IMR-90 (cell line): ENCODE measurements at regions not wholly inside any gene's neighbourhood (a gene's known extent, or its start where the extent isn't known, plus 50 kb on each side); places are given as distances from the start of the nearest gene placed in this dataset.

ENCODE experiments used
- ATAC-seq: fragments of 200-7000 bp; cut with Tn5 transposase; 2 replicates; pipeline ENCODE4 v1.9.1; 2020; ENCODE audit warnings: low read depth, mild to moderate bottlenecking, moderate library complexity
- BruUV-seq: library from RNA; stranded (reverse); fragments of 400-500 nt; replicated peaks from 2 replicates; lab custom pipeline; 2021; lab: Mats Ljungman, UMichigan
- CTCF ChIA-PET: fragments of 300-600 bp; formaldehyde crosslinking; extraction: SDS; loops from one replicate; lab custom pipeline; 2021; ENCODE audit warnings: antibody characterized with exemption; lab: Yijun Ruan, JAX
- POLR2A ChIA-PET: fragments of 300-600 bp; sonication (Branson Sonifier 250); formaldehyde crosslinking; loops from one replicate; lab custom pipeline; 2022; ENCODE audit warnings: antibody characterized with exemption; ENCODE audit not compliant: unreplicated experiment; lab: Charles Lee
- DNase-seq: peaks from one replicate; pipeline ENCODE4 v3.0.0; 2013
- H2AFZ ChIP-seq: replicated peaks from 2 replicates; pipeline ENCODE3; 2013; ENCODE audit warnings: low read length, mild to moderate bottlenecking; ENCODE audit not compliant: poor library complexity
- H2AK5ac ChIP-seq: 2 replicates; pipeline ENCODE4 v1.6.1; 2013; ENCODE audit warnings: low read depth, low read length, inconsistent platforms
- H2AK9ac ChIP-seq: replicated peaks from 2 replicates; pipeline ENCODE3; 2013; ENCODE audit warnings: mild to moderate bottlenecking, low read depth, low read length, moderate library complexity; ENCODE audit not compliant: poor library complexity
- H2BK120ac ChIP-seq: 2 replicates; pipeline ENCODE4 v1.6.1; 2013; ENCODE audit warnings: low read depth, low read length, inconsistent platforms
- H2BK15ac ChIP-seq: 3 replicates; pipeline ENCODE4 v1.6.1; 2013; ENCODE audit warnings: low read depth, low read length, inconsistent platforms
- H2BK20ac ChIP-seq: 2 replicates; pipeline ENCODE4 v1.6.1; 2013; ENCODE audit warnings: low read depth, mild to moderate bottlenecking, inconsistent platforms, low read length, moderate library complexity
- H2BK5ac ChIP-seq: 2 replicates; pipeline ENCODE4 v1.6.1; 2013; ENCODE audit warnings: mild to moderate bottlenecking, low read depth, low read length, inconsistent platforms; ENCODE audit not compliant: poor library complexity, severe bottlenecking
- H3K14ac ChIP-seq: replicated peaks from 2 replicates; pipeline ENCODE4 v1.6.1; 2013; ENCODE audit warnings: low read depth, low read length, inconsistent platforms
- H3K18ac ChIP-seq: 2 replicates; pipeline ENCODE4 v1.6.1; 2013; ENCODE audit warnings: low read depth, low read length, control low read depth
- H3K23ac ChIP-seq: 2 replicates; pipeline ENCODE4 v1.6.1; 2013; ENCODE audit warnings: low read depth, low read length, inconsistent platforms
- H3K27ac ChIP-seq: 2 replicates; pipeline ENCODE4 v1.5.1; 2013; ENCODE audit warnings: mild to moderate bottlenecking, control low read depth, low read length; ENCODE audit not compliant: insufficient read depth
- H3K27me3 ChIP-seq: 2 replicates; pipeline ENCODE4 v1.6.1; 2013; ENCODE audit warnings: low read length; ENCODE audit not compliant: control insufficient read depth, insufficient read depth
- H3K36me3 ChIP-seq: 2 replicates; pipeline ENCODE4 v1.6.1; 2013; ENCODE audit warnings: low read length, mixed read lengths; ENCODE audit not compliant: control insufficient read depth, insufficient read depth
- H3K4ac ChIP-seq: 2 replicates; pipeline ENCODE4 v1.6.1; 2013; ENCODE audit warnings: low read depth, low read length, inconsistent platforms
- H3K4me1 ChIP-seq: 2 replicates; pipeline ENCODE4 v1.6.1; 2013; ENCODE audit warnings: low read length, mixed read lengths; ENCODE audit not compliant: control insufficient read depth, insufficient read depth
- H3K4me2 ChIP-seq: 2 replicates; pipeline ENCODE4 v1.6.1; 2013; ENCODE audit warnings: low read depth, mild to moderate bottlenecking, control low read depth, low read length, moderate library complexity
- H3K4me3 ChIP-seq: 2 replicates; pipeline ENCODE4 v1.5.1; 2013; ENCODE audit warnings: low read depth, mild to moderate bottlenecking, control low read depth, low read length, moderate library complexity; ENCODE audit not compliant: insufficient read depth
- H3K56ac ChIP-seq: 2 replicates; pipeline ENCODE4 v1.6.1; 2013; ENCODE audit warnings: low read length, inconsistent platforms; ENCODE audit not compliant: insufficient read depth; ENCODE audit errors: extremely low read depth
- H3K79me1 ChIP-seq, 2 experiments: 2 replicates each; pipeline ENCODE4 v1.6.1; 2013; ENCODE audit warnings: low read length in 2 of 2, inconsistent platforms in 1 of 2, low read depth in 1 of 2
- H3K9ac ChIP-seq: 2 replicates; pipeline ENCODE4 v1.6.1; 2013; ENCODE audit warnings: low read depth, low read length, control low read depth
- H3K9me1 ChIP-seq: 2 replicates; pipeline ENCODE4 v1.6.1; 2013; ENCODE audit warnings: low read length, inconsistent platforms; ENCODE audit not compliant: insufficient read depth
- H3K9me3 ChIP-seq: 2 replicates; pipeline ENCODE4 v1.6.1; 2013; ENCODE audit warnings: low read length; ENCODE audit not compliant: control insufficient read depth, insufficient read depth
- H4K20me1 ChIP-seq: 2 replicates; pipeline ENCODE4 v1.6.1; 2013; ENCODE audit warnings: low read length, inconsistent platforms; ENCODE audit not compliant: insufficient read depth
- H4K5ac ChIP-seq: 2 replicates; pipeline ENCODE4 v1.6.1; 2013; ENCODE audit warnings: mild to moderate bottlenecking, low read depth, low read length, control low read depth
- H4K8ac ChIP-seq, 2 experiments: 2 replicates each; pipeline ENCODE4 v1.6.1; 2013; ENCODE audit warnings: low read depth in 2 of 2, low read length in 2 of 2, control low read depth in 1 of 2, inconsistent platforms in 1 of 2
- H4K91ac ChIP-seq: 2 replicates; pipeline ENCODE4 v1.6.1; 2013; ENCODE audit warnings: low read depth, low read length, inconsistent platforms; ENCODE audit not compliant: insufficient read depth
- CEBPB ChIP-seq: IDR thresholded peaks from 2 replicates; pipeline ENCODE4 v1.6.1; 2012; ENCODE audit warnings: low read depth, low read length, improper control_type of control experiment
- MAFK ChIP-seq: IDR thresholded peaks from 2 replicates; pipeline ENCODE4 v1.6.1; 2012; ENCODE audit warnings: low read depth, low read length, improper control_type of control experiment
- NFE2L2 ChIP-seq: fragments of 150-350 bp; IDR thresholded peaks from 2 replicates; pipeline ENCODE4 v1.6.1; 2016; ENCODE audit warnings: low read depth, mild to moderate bottlenecking, low read length
- POLR2A ChIP-seq: IDR thresholded peaks from 2 replicates; pipeline ENCODE4 v1.6.1; 2012; ENCODE audit warnings: mild to moderate bottlenecking, low read depth, low read length
- RAD21 ChIP-seq: IDR thresholded peaks from 2 replicates; pipeline ENCODE4 v1.6.1; 2012; ENCODE audit warnings: low read length, improper control_type of control experiment
- RCOR1 ChIP-seq: IDR thresholded peaks from 2 replicates; pipeline ENCODE4 v1.6.1; 2012; ENCODE audit warnings: mild to moderate bottlenecking, low read length, improper control_type of control experiment; ENCODE audit not compliant: insufficient replicate concordance
- RFX5 ChIP-seq: IDR thresholded peaks from 2 replicates; pipeline ENCODE4 v1.8.0; 2012; ENCODE audit warnings: low read depth, mild to moderate bottlenecking, low read length, moderate library complexity
- WGBS, 2 experiments: methylation state at CpG; one replicate each; pipeline versions ENCODE4 v1.1.5 to v1.1.7; 2013; ENCODE audit warnings: missing lambda C conversion rate in 2 of 2; ENCODE audit not compliant: insufficient read length in 1 of 2; ENCODE audit errors: extremely low coverage in 2 of 2; 5-methylcytosine and 5-hydroxymethylcytosine counted together
- dilution Hi-C: fragments of 300-500 bp; cut with HindIII; formaldehyde crosslinking; loops from one replicate; pipeline ENCODE4 v1.14.3; 2018; ENCODE audit warnings: low sequenced_read_pairs; ENCODE audit not compliant: unreplicated experiment
- in situ Hi-C: fragments of 300-500 bp; cut with MboI; formaldehyde crosslinking; loops from 3 replicates; pipeline ENCODE4 v1.14.3; 2019; ENCODE audit warnings: low sequenced_read_pairs, inconsistent platforms, mixed read lengths
- intact Hi-C: fragments of 100-400 bp; cut with micrococcal nuclease; formaldehyde crosslinking; loops from 2 replicates; pipeline ENCODE4 v1.10.0; 2022
- TF ChIP-seq, protein P1 (sequence below): fragments of 150-350 bp; IDR thresholded peaks from 2 replicates; pipeline ENCODE4 v1.6.1; 2016; ENCODE audit warnings: low read depth, mild to moderate bottlenecking, low read length, moderate library complexity, borderline replicate concordance
- TF ChIP-seq, protein P2 (sequence below): conservative IDR thresholded peaks from 2 replicates; pipeline ENCODE4 v1.5.1; 2012; ENCODE audit warnings: mild to moderate bottlenecking, low read depth, low read length, improper control_type of control experiment

DNA sequence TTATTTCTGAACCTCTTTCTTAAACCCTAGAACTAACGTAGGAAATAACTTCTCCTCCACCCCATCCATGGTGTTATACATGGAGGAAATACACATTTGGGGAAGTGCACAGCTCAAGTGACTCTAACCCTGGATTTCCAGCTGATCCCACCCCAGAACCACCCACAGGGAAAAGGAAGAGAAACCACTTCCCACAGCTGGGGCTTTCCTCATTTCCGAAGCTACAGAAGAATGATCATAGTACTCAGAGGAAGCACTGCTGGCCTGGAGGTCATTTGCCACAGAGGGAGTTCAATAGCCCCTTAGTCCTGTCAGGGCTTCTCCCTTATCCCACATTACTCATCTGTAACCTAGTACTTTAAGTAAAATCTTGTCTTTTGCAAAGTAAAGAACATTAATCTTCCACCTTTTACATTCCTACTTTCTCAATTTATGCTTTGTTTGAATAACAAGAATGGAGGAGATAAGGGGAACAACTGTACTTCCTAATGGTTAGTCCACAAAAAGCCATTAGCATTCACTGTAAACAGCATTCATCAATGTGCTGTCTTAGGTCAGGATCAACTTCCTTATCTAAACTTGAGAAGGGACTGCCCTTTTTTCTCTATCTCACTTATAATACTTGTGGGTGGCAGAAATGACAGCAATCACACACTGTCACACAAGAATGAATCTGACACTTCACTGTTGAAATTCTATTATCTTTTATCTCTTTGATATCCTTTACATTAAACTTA lies 63.0 kb upstream of the RGS1 start:
- Histone ChIP-seq H3K4me2 (no peak overlapping the region), H3K4ac (0 out of 2 replicates have a peak overlapping the region, but pooled peaks have one; percentile 24)
- WGBS, 2 experiments = no CpG with 5 or more reads among the region's 2 CpGs

More for the DNA sequence above, 63.0 kb upstream of the RGS1 start:
- Histone ChIP-seq H3K27ac (no peak overlapping the region), H3K36me3 (no peaks in the 10 kb centered on the region), H3K14ac (no peak overlapping the region), H3K4me3 (no peak overlapping the region), H3K9me3 (no peaks in the 10 kb centered on the region), H4K5ac (no peak overlapping the region), H3K23ac (no peak overlapping the region), H3K9me1 (no peaks in the 10 kb centered on the region), H4K20me1 (no peaks in the 10 kb centered on the region), H3K79me1 (no peaks in the 10 kb centered on the region), H3K56ac (no peak overlapping the region), H2BK5ac (no peak overlapping the region), H2BK15ac (no peak overlapping the region), H4K91ac (no peak overlapping the region), H2AK9ac (no peak overlapping the region), H2AK5ac (no peak overlapping the region), H2AFZ (no peak overlapping the region), H2BK120ac (no peak overlapping the region), H4K8ac (no peak overlapping the region), H3K27me3 (no peaks in the 10 kb centered on the region), H3K9ac (no peak overlapping the region), H3K4me1 (peaks cover 1% of the 10 kb centered on the region; the same call in 1 of the 2 replicates), H3K18ac (peak overlapping the region; percentile 5; the same call in 1 of the 2 replicates), H2BK20ac (no peak overlapping the region)
- ATAC-seq (no peak), DNase-seq (no peak)
- TF ChIP-seq RCOR1 = no peak
- no peak for TF ChIP-seq MAFK
- no peak for TF ChIP-seq RAD21
- TF ChIP-seq RFX5 = no peak
- TF ChIP-seq, protein P1, sequence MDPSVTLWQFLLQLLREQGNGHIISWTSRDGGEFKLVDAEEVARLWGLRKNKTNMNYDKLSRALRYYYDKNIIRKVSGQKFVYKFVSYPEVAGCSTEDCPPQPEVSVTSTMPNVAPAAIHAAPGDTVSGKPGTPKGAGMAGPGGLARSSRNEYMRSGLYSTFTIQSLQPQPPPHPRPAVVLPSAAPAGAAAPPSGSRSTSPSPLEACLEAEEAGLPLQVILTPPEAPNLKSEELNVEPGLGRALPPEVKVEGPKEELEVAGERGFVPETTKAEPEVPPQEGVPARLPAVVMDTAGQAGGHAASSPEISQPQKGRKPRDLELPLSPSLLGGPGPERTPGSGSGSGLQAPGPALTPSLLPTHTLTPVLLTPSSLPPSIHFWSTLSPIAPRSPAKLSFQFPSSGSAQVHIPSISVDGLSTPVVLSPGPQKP = no peak
- TF ChIP-seq, protein P2, sequence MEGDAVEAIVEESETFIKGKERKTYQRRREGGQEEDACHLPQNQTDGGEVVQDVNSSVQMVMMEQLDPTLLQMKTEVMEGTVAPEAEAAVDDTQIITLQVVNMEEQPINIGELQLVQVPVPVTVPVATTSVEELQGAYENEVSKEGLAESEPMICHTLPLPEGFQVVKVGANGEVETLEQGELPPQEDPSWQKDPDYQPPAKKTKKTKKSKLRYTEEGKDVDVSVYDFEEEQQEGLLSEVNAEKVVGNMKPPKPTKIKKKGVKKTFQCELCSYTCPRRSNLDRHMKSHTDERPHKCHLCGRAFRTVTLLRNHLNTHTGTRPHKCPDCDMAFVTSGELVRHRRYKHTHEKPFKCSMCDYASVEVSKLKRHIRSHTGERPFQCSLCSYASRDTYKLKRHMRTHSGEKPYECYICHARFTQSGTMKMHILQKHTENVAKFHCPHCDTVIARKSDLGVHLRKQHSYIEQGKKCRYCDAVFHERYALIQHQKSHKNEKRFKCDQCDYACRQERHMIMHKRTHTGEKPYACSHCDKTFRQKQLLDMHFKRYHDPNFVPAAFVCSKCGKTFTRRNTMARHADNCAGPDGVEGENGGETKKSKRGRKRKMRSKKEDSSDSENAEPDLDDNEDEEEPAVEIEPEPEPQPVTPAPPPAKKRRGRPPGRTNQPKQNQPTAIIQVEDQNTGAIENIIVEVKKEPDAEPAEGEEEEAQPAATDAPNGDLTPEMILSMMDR = no peak
- no peak for TF ChIP-seq NFE2L2
- TF ChIP-seq CEBPB = no peak
- no peak for TF ChIP-seq POLR2A
- ChIA-PET POLR2A (interaction anchor here (0.6 kb wide), 1 partner anchor 30 kb away, joined by 3 read pairs; no protein-coding TSS in a partner anchor), CTCF (interaction anchor here (1.1 kb wide), 1 partner anchor 294 kb away, joined by 4 read pairs; no protein-coding TSS in a partner anchor)
- dilution Hi-C loops = no loop called here
- in situ Hi-C loops = no loop called here
- intact Hi-C loops = no loop called here
- no TSS peak for BruUV-seq
